Muscle layer of colon (tissue), 2 donors: ENCODE measurements at regions not wholly inside any gene's neighbourhood (a gene's known extent, or its start where the extent isn't known, plus 50 kb on each side); places are given as distances from the start of the nearest gene placed in this dataset.

ENCODE experiments used
- H3K27ac ChIP-seq: one replicate; pipeline ENCODE4 v1.7.0; 2013; ENCODE audit warnings: low read depth, mild to moderate bottlenecking, low read length, moderate library complexity
- H3K27me3 ChIP-seq, 2 donors: one replicate each; pipeline ENCODE4 v1.7.0; 2013; ENCODE audit warnings: low read length in 2 of 2, mild to moderate bottlenecking in 2 of 2; ENCODE audit not compliant: insufficient read depth in 2 of 2, control insufficient read depth in 1 of 2
- H3K36me3 ChIP-seq: one replicate; pipeline ENCODE4 v1.7.0; 2013; ENCODE audit warnings: mild to moderate bottlenecking, low read length; ENCODE audit not compliant: insufficient read depth
- H3K4me1 ChIP-seq: one replicate; pipeline ENCODE4 v1.7.0; 2013; ENCODE audit warnings: mild to moderate bottlenecking, low read length; ENCODE audit not compliant: insufficient read depth
- H3K4me3 ChIP-seq, 2 donors: one replicate each; pipeline ENCODE4 v1.7.0; 2013; ENCODE audit warnings: low read length in 2 of 2, low read depth in 1 of 2, mild to moderate bottlenecking in 1 of 2, moderate library complexity in 1 of 2
- H3K9ac ChIP-seq: one replicate; pipeline ENCODE4 v1.7.0; 2013; ENCODE audit warnings: low read length
- H3K9me3 ChIP-seq: one replicate; pipeline ENCODE4 v1.7.0; 2013; ENCODE audit warnings: mild to moderate bottlenecking, low read length
- donor health status: abdominal sarcoma.
- donor health status: Adenocarcinoma of cecum.

GRCh38 chr3:110246796-110247376 is 824.7 kb upstream of the NECTIN3 start:
- Histone ChIP-seq H3K9ac (no peak overlapping the region), H3K4me3 (no peak overlapping the region), H3K27me3 (no peaks in the 10 kb centered on the region), H3K4me1 (no peaks in the 10 kb centered on the region), H3K9me3 (no peaks in the 10 kb centered on the region), H3K27ac (no peak overlapping the region), H3K36me3 (no peaks in the 10 kb centered on the region)

GRCh38 chr3:110248666-110249065 is 823.0 kb upstream of the NECTIN3 start:
- Histone ChIP-seq H3K4me1 (no peaks in the 10 kb centered on the region), H3K36me3 (no peaks in the 10 kb centered on the region), H3K27me3 (no peaks in the 10 kb centered on the region), H3K4me3 (no peak overlapping the region), H3K9me3 (no peaks in the 10 kb centered on the region), H3K9ac (no peak overlapping the region), H3K27ac (no peak overlapping the region)

GRCh38 chr3:110253794-110254193 is 817.8 kb upstream of the NECTIN3 start:
- no peak overlapping the region for H3K9ac ChIP-seq
- no peak overlapping the region for H3K4me3 ChIP-seq
- no peak overlapping the region for H3K27ac ChIP-seq
- no peaks in the 10 kb centered on the region for H3K4me1 ChIP-seq
- no peaks in the 10 kb centered on the region for H3K27me3 ChIP-seq
- no peaks in the 10 kb centered on the region for H3K36me3 ChIP-seq
- H3K9me3 ChIP-seq: no peaks in the 10 kb centered on the region

GRCh38 chr3:110254591-110254990 is 817.0 kb upstream of the NECTIN3 start:
- H3K27ac ChIP-seq: no peak overlapping the region
- no peaks in the 10 kb centered on the region for H3K27me3 ChIP-seq
- no peak overlapping the region for H3K4me3 ChIP-seq
- H3K9ac ChIP-seq: no peak overlapping the region
- H3K9me3 ChIP-seq: no peaks in the 10 kb centered on the region
- no peaks in the 10 kb centered on the region for H3K36me3 ChIP-seq
- H3K4me1 ChIP-seq: no peaks in the 10 kb centered on the region

- H3K27ac ChIP-seq: no peak overlapping the region
- no peak overlapping the region for H3K9ac ChIP-seq
- H3K4me1 ChIP-seq: no peaks in the 10 kb centered on the region
- no peaks in the 10 kb centered on the region for H3K9me3 ChIP-seq
- H3K36me3 ChIP-seq: no peaks in the 10 kb centered on the region
- H3K27me3 ChIP-seq: no peaks in the 10 kb centered on the region
- H3K4me3 ChIP-seq: no peak overlapping the region
Observed at GRCh38 chr3:110261141-110261540, 810.5 kb upstream of the NECTIN3 start.

- H3K9ac ChIP-seq: no peak overlapping the region
- no peaks in the 10 kb centered on the region for H3K4me1 ChIP-seq
- no peaks in the 10 kb centered on the region for H3K9me3 ChIP-seq
- no peaks in the 10 kb centered on the region for H3K36me3 ChIP-seq
- H3K27ac ChIP-seq: no peak overlapping the region
- no peak overlapping the region for H3K4me3 ChIP-seq
- H3K27me3 ChIP-seq: no peaks in the 10 kb centered on the region
Observed at GRCh38 chr3:110262896-110263295, 808.7 kb upstream of the NECTIN3 start.

- no peaks in the 10 kb centered on the region for H3K9me3 ChIP-seq
- no peak overlapping the region for H3K4me3 ChIP-seq
Observed at GRCh38 chr3:110265302-110265701, 806.3 kb upstream of the NECTIN3 start.

GRCh38 chr3:110267304-110267845 is 804.2 kb upstream of the NECTIN3 start:
- no peaks in the 10 kb centered on the region for H3K27me3 ChIP-seq
- H3K27ac ChIP-seq: no peak overlapping the region
- H3K4me3 ChIP-seq: no peak overlapping the region
- no peak overlapping the region for H3K9ac ChIP-seq
- H3K36me3 ChIP-seq: no peaks in the 10 kb centered on the region
- H3K4me1 ChIP-seq: no peaks in the 10 kb centered on the region
- no peaks in the 10 kb centered on the region for H3K9me3 ChIP-seq

More at GRCh38 chr3:110265302-110265701, 806.3 kb upstream of the NECTIN3 start:
- Histone ChIP-seq H3K9ac (no peak overlapping the region), H3K27ac (no peak overlapping the region), H3K4me1 (no peaks in the 10 kb centered on the region), H3K36me3 (no peaks in the 10 kb centered on the region), H3K27me3 (no peaks in the 10 kb centered on the region)

- Histone ChIP-seq H3K36me3 (no peaks in the 10 kb centered on the region), H3K27me3 (no peaks in the 10 kb centered on the region), H3K9me3 (no peaks in the 10 kb centered on the region), H3K4me1 (no peaks in the 10 kb centered on the region), H3K4me3 (no peak overlapping the region), H3K9ac (no peak overlapping the region), H3K27ac (no peak overlapping the region)
Observed at GRCh38 chr3:110272525-110272924, 799.1 kb upstream of the NECTIN3 start.

GRCh38 chr3:110291886-110292501 is 779.6 kb upstream of the NECTIN3 start:
- Histone ChIP-seq H3K4me1 (no peaks in the 10 kb centered on the region), H3K9ac (no peak overlapping the region), H3K9me3 (no peaks in the 10 kb centered on the region), H3K27me3 (no peaks in the 10 kb centered on the region), H3K36me3 (no peaks in the 10 kb centered on the region), H3K27ac (no peak overlapping the region), H3K4me3 (no peak overlapping the region)

- no peaks in the 10 kb centered on the region for H3K27me3 ChIP-seq
- no peaks in the 10 kb centered on the region for H3K9me3 ChIP-seq
- H3K4me1 ChIP-seq: no peaks in the 10 kb centered on the region
- no peak overlapping the region for H3K9ac ChIP-seq
- H3K27ac ChIP-seq: no peak overlapping the region
- H3K36me3 ChIP-seq: no peaks in the 10 kb centered on the region
- H3K4me3 ChIP-seq: no peak overlapping the region
Observed at GRCh38 chr3:110293660-110294059, 778.0 kb upstream of the NECTIN3 start.

- Histone ChIP-seq H3K36me3 (no peaks in the 10 kb centered on the region), H3K9me3 (no peaks in the 10 kb centered on the region), H3K27ac (no peak overlapping the region), H3K4me1 (no peaks in the 10 kb centered on the region), H3K27me3 (no peaks in the 10 kb centered on the region), H3K9ac (no peak overlapping the region), H3K4me3 (no peak overlapping the region)
Observed at GRCh38 chr3:110296885-110297284, 774.7 kb upstream of the NECTIN3 start.
